ENCODE measurements at regions not wholly inside any gene's neighbourhood (a gene's known extent, or its start where the extent isn't known, plus 50 kb on each side); places are given as distances from the start of the nearest gene placed in this dataset.

GRCh38 chr17:53907435-53907834 lies 84.7 kb downstream of the KIF2B start:
- H3K27ac ChIP-seq = no peak overlapping the region
- no peak overlapping the region for H3K4me3 ChIP-seq
- no peaks in the 10 kb centered on the region for H3K27me3 ChIP-seq
- no peak for DNase-seq
- WGBS, 2 donors = 36 to 37% methylated on average over 1 of the region's 1 CpG
- H3K9me3 ChIP-seq = no peaks in the 10 kb centered on the region
- intact Hi-C loops (cut with DNase I) = no loop called here
- H3K4me1 ChIP-seq = no peaks in the 10 kb centered on the region
- TF ChIP-seq CTCF (IDR thresholded peaks at IDR 0.05) = no peak
- TF ChIP-seq POLR2A (IDR thresholded peaks at IDR 0.05) = no peak
- no peaks in the 10 kb centered on the region for H3K36me3 ChIP-seq

GRCh38 chr17:53909802-53910201 lies 87.1 kb downstream of the KIF2B start:
- H3K4me1 ChIP-seq = no peaks in the 10 kb centered on the region
- no peak overlapping the region for H3K27ac ChIP-seq
- no peak for DNase-seq
- TF ChIP-seq POLR2A (IDR thresholded peaks at IDR 0.05) = no peak
- no peak for TF ChIP-seq CTCF (IDR thresholded peaks at IDR 0.05)
- intact Hi-C loops (cut with DNase I) = no loop called here
- H3K4me3 ChIP-seq = no peak overlapping the region
- no peaks in the 10 kb centered on the region for H3K27me3 ChIP-seq
- H3K9me3 ChIP-seq = no peaks in the 10 kb centered on the region
- 89 to 92% methylated on average over 3 of the region's 3 CpGs for WGBS, 2 donors
- no peaks in the 10 kb centered on the region for H3K36me3 ChIP-seq

- intact Hi-C loops (cut with DNase I) = no loop called here
- TF ChIP-seq POLR2A (IDR thresholded peaks at IDR 0.05) (no peak), CTCF (IDR thresholded peaks at IDR 0.05) (no peak)
- no peaks in the 10 kb centered on the region for H3K9me3 ChIP-seq
- no peaks in the 10 kb centered on the region for H3K27me3 ChIP-seq
- no peak overlapping the region for H3K27ac ChIP-seq
- no peaks in the 10 kb centered on the region for H3K36me3 ChIP-seq
- DNase-seq = no peak
- no peak overlapping the region for H3K4me3 ChIP-seq
- no peaks in the 10 kb centered on the region for H3K4me1 ChIP-seq
- 32 to 37% methylated on average over 1 of the region's 1 CpG for WGBS, 2 donors
These were observed 89.4 kb downstream of the KIF2B start for GRCh38 chr17:53912117-53912516.

GRCh38 chr17:53919356-53919755 lies 96.6 kb downstream of the KIF2B start:
- Histone ChIP-seq H3K27ac (no peak overlapping the region), H3K36me3 (no peaks in the 10 kb centered on the region), H3K4me1 (no peaks in the 10 kb centered on the region), H3K9me3 (no peaks in the 10 kb centered on the region), H3K4me3 (no peak overlapping the region), H3K27me3 (no peaks in the 10 kb centered on the region)
- intact Hi-C loops (cut with DNase I) = no loop called here
- no peak for DNase-seq
- TF ChIP-seq POLR2A (IDR thresholded peaks at IDR 0.05) (no peak), CTCF (IDR thresholded peaks at IDR 0.05) (no peak)
- WGBS, 2 donors = 43 to 48% methylated on average over 1 of the region's 1 CpG

GRCh38 chr17:53924530-53925455 lies 102.1 kb downstream of the KIF2B start:
- no peaks in the 10 kb centered on the region for H3K4me1 ChIP-seq
- no peak for DNase-seq
- H3K4me3 ChIP-seq = no peak overlapping the region
- 31 to 43% methylated on average over 4 of the region's 4 CpGs for WGBS, 2 donors
- no peaks in the 10 kb centered on the region for H3K9me3 ChIP-seq
- no peaks in the 10 kb centered on the region for H3K27me3 ChIP-seq
- no peak for TF ChIP-seq POLR2A (IDR thresholded peaks at IDR 0.05)
- no peak for TF ChIP-seq CTCF (IDR thresholded peaks at IDR 0.05)
- intact Hi-C loops (cut with DNase I) = no loop called here
- no peak overlapping the region for H3K27ac ChIP-seq
- H3K36me3 ChIP-seq = no peaks in the 10 kb centered on the region

Measured in esophagus squamous epithelium (tissue), 5 donors.